ENCODE measurements at regions not wholly inside any gene's neighbourhood (a gene's known extent, or its start where the extent isn't known, plus 50 kb on each side); places are given as distances from the start of the nearest gene placed in this dataset.

- CTCF ChIA-PET, result interaction anchor here (0.6 kb wide), 1 partner anchor 10 kb away, joined by 3 read pairs; no protein-coding TSS in a partner anchor
- intact Hi-C loops (cut with micrococcal nuclease), result no loop called here
- H2AFZ ChIP-seq (ENCODE audit: insufficient read depth, low read depth, low read length, poor library complexity, severe bottlenecking), result no peak overlapping the region
- no peak overlapping the region for H3K27ac ChIP-seq (ENCODE audit: low read length in 2 of 2)
- H3K27me3 ChIP-seq (replicated peaks in 1 of 4; ENCODE audit: control extremely low read depth in 1 of 4, control insufficient read depth in 3 of 4, insufficient read depth in 4 of 4, low read length in 3 of 4), result no peaks in the 10 kb centered on the region
- no peaks in the 10 kb centered on the region for H3K27me3 Mint-ChIP-seq
- 67% methylated on average over 3 of the region's 3 CpGs for WGBS (ENCODE audit: insufficient coverage)
- H3K9me3 ChIP-seq (ENCODE audit: control extremely low read depth in 1 of 3, control insufficient read depth in 2 of 3, insufficient read depth in 1 of 3, low read length in 2 of 3), result no peaks in the 10 kb centered on the region
- no peaks in the 10 kb centered on the region for H4K20me1 ChIP-seq (ENCODE audit: control insufficient read depth, insufficient read depth, low read length, poor library complexity, severe bottlenecking)
- TF ChIP-seq EZH2 (IDR thresholded peaks at IDR 0.05; ENCODE audit: borderline replicate concordance, insufficient read depth, low read depth, low read length, poor library complexity, severe bottlenecking), result no peak
- TF ChIP-seq CTCF (IDR thresholded peaks at IDR 0.05), result no peak
- H3K9ac ChIP-seq (ENCODE audit: low read length), result no peak overlapping the region
- no peak for DNase-seq
- H3K79me2 ChIP-seq (ENCODE audit: control insufficient read depth, insufficient read depth, low read length), result no peaks in the 10 kb centered on the region
- POLR2A ChIA-PET, result no interaction called here
- H3K4me2 ChIP-seq (replicated peaks; ENCODE audit: low read depth, low read length, poor library complexity, severe bottlenecking), result no peak overlapping the region
- no peak overlapping the region for H3K4me3 ChIP-seq (ENCODE audit: control extremely low read depth in 1 of 5, extremely low read depth in 1 of 5, insufficient read depth in 1 of 5, low read depth in 2 of 5, low read length in 4 of 5)
- H3K4me3 Mint-ChIP-seq, result no peak overlapping the region
- no peak for ATAC-seq (ENCODE audit: low read depth)
- no peak overlapping the region for H3K27ac Mint-ChIP-seq
- H3K9me3 Mint-ChIP-seq (ENCODE audit: insufficient read depth), result peaks cover 2% of the 10 kb centered on the region
- no peaks in the 10 kb centered on the region for H3K4me1 ChIP-seq (ENCODE audit: control insufficient read depth in 2 of 2, insufficient read depth in 2 of 2, low read length in 2 of 2)
- no peaks in the 10 kb centered on the region for H3K36me3 ChIP-seq (replicated peaks in 1 of 2; ENCODE audit: control extremely low read depth in 1 of 2, control insufficient read depth in 1 of 2, extremely low read depth in 1 of 2, insufficient read depth in 2 of 2, low read length in 1 of 2)
- no peaks in the 10 kb centered on the region for H3K4me1 Mint-ChIP-seq
Observed at GRCh38 chr2:122081751-122082150, 326.3 kb downstream of the TSN start.

- no peaks in the 10 kb centered on the region for H4K20me1 ChIP-seq (ENCODE audit: control insufficient read depth, insufficient read depth, low read length, poor library complexity, severe bottlenecking)
- no peak overlapping the region for H3K4me3 ChIP-seq (ENCODE audit: control extremely low read depth in 1 of 5, extremely low read depth in 1 of 5, insufficient read depth in 1 of 5, low read depth in 2 of 5, low read length in 4 of 5)
- H3K79me2 ChIP-seq (ENCODE audit: control insufficient read depth, insufficient read depth, low read length), result no peaks in the 10 kb centered on the region
- H3K36me3 ChIP-seq (replicated peaks in 1 of 2; ENCODE audit: control extremely low read depth in 1 of 2, control insufficient read depth in 1 of 2, extremely low read depth in 1 of 2, insufficient read depth in 2 of 2, low read length in 1 of 2), result no peaks in the 10 kb centered on the region
- ATAC-seq (ENCODE audit: low read depth), result no peak
- no peaks in the 10 kb centered on the region for H3K4me1 ChIP-seq (ENCODE audit: control insufficient read depth in 2 of 2, insufficient read depth in 2 of 2, low read length in 2 of 2)
- DNase-seq, result no peak
- no peak overlapping the region for H3K9ac ChIP-seq (ENCODE audit: low read length)
- Mint-ChIP-seq H3K27me3 (no peaks in the 10 kb centered on the region), H3K4me1 (no peaks in the 10 kb centered on the region), H3K4me3 (no peak overlapping the region), H3K27ac (no peak overlapping the region), H3K9me3 (ENCODE audit: insufficient read depth) (peaks cover 2% of the 10 kb centered on the region)
- H3K27ac ChIP-seq (ENCODE audit: low read length in 2 of 2), result no peak overlapping the region
- intact Hi-C loops (cut with micrococcal nuclease), result no loop called here
- no peak overlapping the region for H3K4me2 ChIP-seq (replicated peaks; ENCODE audit: low read depth, low read length, poor library complexity, severe bottlenecking)
- no peaks in the 10 kb centered on the region for H3K27me3 ChIP-seq (replicated peaks in 1 of 4; ENCODE audit: control extremely low read depth in 1 of 4, control insufficient read depth in 3 of 4, insufficient read depth in 4 of 4, low read length in 3 of 4)
- POLR2A ChIA-PET, result no interaction called here
- CTCF ChIA-PET, result no interaction called here
- no peak overlapping the region for H2AFZ ChIP-seq (ENCODE audit: insufficient read depth, low read depth, low read length, poor library complexity, severe bottlenecking)
- WGBS (ENCODE audit: insufficient coverage), result no CpG with 5 or more reads among the region's 4 CpGs
- TF ChIP-seq EZH2 (IDR thresholded peaks at IDR 0.05; ENCODE audit: borderline replicate concordance, insufficient read depth, low read depth, low read length, poor library complexity, severe bottlenecking) (no peak), CTCF (IDR thresholded peaks at IDR 0.05) (no peak)
- no peaks in the 10 kb centered on the region for H3K9me3 ChIP-seq (ENCODE audit: control extremely low read depth in 1 of 3, control insufficient read depth in 2 of 3, insufficient read depth in 1 of 3, low read length in 2 of 3)
Observed at GRCh38 chr2:122083256-122084048, 328.0 kb downstream of the TSN start.
